Stimulated activated CD4-positive, alpha-beta T cell treated with anti-CD3 and anti-CD28 coated beads, Interleukin-15, amount 100 ng/mL, for 24 hours (primary cell): ENCODE measurements at regions not wholly inside any gene's neighbourhood (a gene's known extent, or its start where the extent isn't known, plus 50 kb on each side); places are given as distances from the start of the nearest gene placed in this dataset.

Experiments
- DNase-seq: peaks from one replicate; pipeline ENCODE4 v3.0.0-alpha.2; 2020

DNA sequence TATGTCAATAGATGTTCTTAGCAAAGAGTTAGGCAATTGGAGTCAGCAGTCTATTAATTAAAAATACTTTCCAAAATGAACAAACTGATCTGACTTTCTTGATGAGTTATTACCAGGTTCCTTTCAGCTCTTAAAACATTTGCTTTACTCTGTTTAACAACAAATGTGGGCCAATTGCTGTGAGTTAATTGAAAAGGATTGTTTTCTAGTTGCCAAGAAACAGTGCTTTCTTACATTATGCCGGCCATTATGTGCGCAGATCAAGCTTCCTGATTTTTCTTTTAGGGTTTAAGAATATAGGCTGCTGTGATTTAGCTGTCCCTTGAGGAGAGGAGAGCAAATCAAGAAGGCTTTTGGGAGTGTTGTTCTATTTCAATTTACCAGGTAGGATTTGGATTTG is 50.5 kb upstream of the ITPRID2 start:
- DNase-seq = no peak
